NB4 (cell line): ENCODE measurements at regions not wholly inside any gene's neighbourhood (a gene's known extent, or its start where the extent isn't known, plus 50 kb on each side); places are given as distances from the start of the nearest gene placed in this dataset.
"Not testable (repeated sequence)": the region's sequence is repeated elsewhere in the genome, so short reads cannot be mapped to it uniquely, and the experiment has no call there.

Experiments
- DNase-seq: peaks from one replicate; pipeline ENCODE4 v3.0.0; 2010; ENCODE audit warnings: low read depth
- H3K4me3 ChIP-seq: one replicate; pipeline ENCODE4 v1.5.1; 2011; ENCODE audit warnings: mild to moderate bottlenecking, low read depth, low read length, moderate library complexity
- CTCF ChIP-seq: IDR thresholded peaks from one replicate; pipeline ENCODE4 v1.5.1; 2012; ENCODE audit warnings: low read depth, low read length
- MYC ChIP-seq: IDR thresholded peaks from 2 replicates; pipeline ENCODE4 v1.6.1; 2011; ENCODE audit warnings: low read depth, low read length
- POLR2A ChIP-seq: IDR thresholded peaks from 2 replicates; pipeline ENCODE4 v1.6.1; 2011; ENCODE audit warnings: mild to moderate bottlenecking; ENCODE audit not compliant: insufficient read length; ENCODE audit errors: extremely low read depth
- TF ChIP-seq, protein P1 (sequence below): IDR thresholded peaks from 2 replicates; pipeline ENCODE4 v1.6.1; 2011; ENCODE audit warnings: low read depth, low read length

DNA sequence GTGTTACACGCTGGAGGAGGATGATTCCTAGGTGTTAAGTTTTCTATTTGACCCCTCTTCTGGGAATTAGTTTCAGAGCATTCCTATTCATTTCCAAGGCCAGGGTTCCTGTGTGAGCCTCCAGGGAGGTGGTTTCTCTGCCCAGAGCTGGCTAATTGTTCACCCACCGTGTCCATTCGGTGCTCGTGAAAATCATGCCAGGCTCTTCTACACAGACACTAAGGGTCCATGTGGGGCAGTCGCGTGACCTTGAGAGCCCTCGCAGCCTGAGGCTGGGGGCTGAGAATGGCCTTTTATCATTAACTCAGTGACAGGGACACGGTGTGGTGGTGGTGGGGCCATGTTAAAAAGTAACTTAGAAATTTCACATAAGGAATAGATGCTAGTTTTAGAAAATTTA is 83.7 kb downstream of the EMX2 start:
- no peak for TF ChIP-seq POLR2A
- no peak for TF ChIP-seq MYC
- no peak for TF ChIP-seq CTCF
- TF ChIP-seq, protein P1, sequence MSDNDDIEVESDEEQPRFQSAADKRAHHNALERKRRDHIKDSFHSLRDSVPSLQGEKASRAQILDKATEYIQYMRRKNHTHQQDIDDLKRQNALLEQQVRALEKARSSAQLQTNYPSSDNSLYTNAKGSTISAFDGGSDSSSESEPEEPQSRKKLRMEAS: no peak
- DNase-seq: no peak
- no peak overlapping the region for H3K4me3 ChIP-seq

GRCh38 chr10:117627561-117627960 is 85.0 kb downstream of the EMX2 start:
- no peak for DNase-seq
- H3K4me3 ChIP-seq: no peak overlapping the region
- TF ChIP-seq, protein P1: no peak
- TF ChIP-seq MYC: no peak
- no peak for TF ChIP-seq CTCF
- TF ChIP-seq POLR2A: no peak

DNA sequence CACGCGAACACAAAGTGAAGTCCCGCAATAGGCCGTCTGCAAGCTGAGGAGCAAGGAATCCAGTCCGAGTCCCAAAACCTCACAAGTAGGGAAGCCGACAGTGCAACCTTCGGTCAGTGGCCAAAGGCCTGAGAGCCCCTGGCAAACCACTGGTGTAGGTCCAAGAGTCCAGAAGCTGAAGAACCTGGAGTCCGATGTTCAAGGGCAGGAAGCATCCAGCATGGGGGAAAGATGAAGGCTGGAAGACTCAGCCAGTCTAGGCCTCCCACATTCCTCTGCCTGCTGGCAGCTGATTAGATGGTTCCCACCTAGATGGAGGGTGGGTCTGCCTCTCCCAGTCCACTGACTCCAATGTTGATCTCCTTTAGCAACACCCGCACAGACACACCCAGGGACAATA is 87.2 kb downstream of the EMX2 start:
- not testable (repeated sequence) for DNase-seq, H3K4me3 ChIP-seq

- DNase-seq: no peak
- TF ChIP-seq CTCF (no peak), POLR2A (no peak), MYC (no peak)
- TF ChIP-seq, protein P1: no peak
- H3K4me3 ChIP-seq: no peak overlapping the region
Observed at GRCh38 chr10:117631276-117632145, 89.0 kb downstream of the EMX2 start.

- TF ChIP-seq CTCF (no peak), MYC (no peak)
- TF ChIP-seq, protein P1: no peak
- DNase-seq: no peak
- H3K4me3 ChIP-seq: no peak overlapping the region
Observed at GRCh38 chr10:117632406-117632805, 89.9 kb downstream of the EMX2 start.

DNA sequence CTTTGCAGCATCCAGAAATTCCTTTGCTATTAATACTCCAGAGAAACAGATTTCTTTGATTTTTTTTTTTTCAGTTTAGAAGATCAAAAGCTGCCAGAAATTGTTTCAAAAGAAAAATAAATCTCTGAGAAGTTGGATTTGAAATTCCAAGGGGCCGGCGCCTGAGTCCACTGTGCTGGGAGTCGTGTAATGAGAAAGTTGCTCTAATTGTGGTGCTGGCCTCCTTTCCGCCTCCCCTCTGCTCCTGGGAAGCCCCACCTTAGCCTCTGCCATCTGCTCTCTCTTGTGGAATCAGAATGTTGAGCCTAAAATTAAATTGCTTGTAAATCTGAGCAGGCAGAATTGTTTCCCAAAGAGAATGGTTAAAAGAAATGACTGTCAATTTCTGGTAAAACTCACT is 93.3 kb downstream of the EMX2 start:
- TF ChIP-seq, protein P1: no peak
- TF ChIP-seq MYC (no peak), POLR2A (no peak), CTCF (no peak)
- no peak overlapping the region for H3K4me3 ChIP-seq
- no peak for DNase-seq
